Activated CD8-positive, alpha-beta memory T cell treated with anti-CD3 and anti-CD28 coated beads, Interleukin-2, amount 50 U/mL, for 48 hours (primary cell): ENCODE measurements at regions not wholly inside any gene's neighbourhood (a gene's known extent, or its start where the extent isn't known, plus 50 kb on each side); places are given as distances from the start of the nearest gene placed in this dataset.
A peak's percentile ranks its signal among the peaks of the same experiment; 100 is the strongest.

Source experiments
- DNase-seq: peaks from one replicate; pipeline ENCODE4 v3.0.0-alpha.2; 2020

- DNase-seq: no peak
Observed at GRCh38 chr1:83670909-83671565, 327.9 kb downstream of the TTLL7 start.

- DNase-seq: no peak
Observed at GRCh38 chr1:83641796-83642443, 357.0 kb downstream of the TTLL7 start.

- DNase-seq: no peak
Observed at GRCh38 chr1:83641206-83641658, 357.7 kb downstream of the TTLL7 start.

- DNase-seq: no peak
Observed at GRCh38 chr1:83639785-83640184, 359.1 kb downstream of the TTLL7 start.

- DNase-seq: no peak
Observed at GRCh38 chr1:83637586-83637985, 361.3 kb downstream of the TTLL7 start.

GRCh38 chr1:83637009-83637408 lies 361.9 kb downstream of the TTLL7 start:
- no peak for DNase-seq

GRCh38 chr1:83632906-83633305 lies 366.0 kb downstream of the TTLL7 start:
- DNase-seq: peak; percentile 53

- no peak for DNase-seq
Observed at GRCh38 chr1:83631851-83632250, 367.1 kb downstream of the TTLL7 start.

GRCh38 chr1:83627045-83627444 lies 371.9 kb downstream of the TTLL7 start:
- DNase-seq: no peak

- DNase-seq: no peak
Observed at GRCh38 chr1:83626603-83627002, 372.3 kb downstream of the TTLL7 start.

GRCh38 chr1:83625646-83626045 lies 373.3 kb downstream of the TTLL7 start:
- no peak for DNase-seq

GRCh38 chr1:83620016-83620415 lies 378.9 kb downstream of the TTLL7 start:
- no peak for DNase-seq

- DNase-seq: no peak
Observed at GRCh38 chr1:83619170-83619896, 379.6 kb downstream of the TTLL7 start.

GRCh38 chr1:83617883-83618282 lies 381.0 kb downstream of the TTLL7 start:
- no peak for DNase-seq

- DNase-seq: no peak
Observed at GRCh38 chr1:83615370-83615769, 383.6 kb downstream of the TTLL7 start.

GRCh38 chr1:83606416-83606955 lies 392.4 kb downstream of the TTLL7 start:
- no peak for DNase-seq

- DNase-seq: no peak
Observed at GRCh38 chr1:83596331-83596730, 402.6 kb downstream of the TTLL7 start.

- DNase-seq: no peak
Observed at GRCh38 chr1:83593073-83593472, 405.9 kb downstream of the TTLL7 start.

GRCh38 chr1:83588140-83588539 lies 410.8 kb downstream of the TTLL7 start:
- DNase-seq: no peak

- no peak for DNase-seq
Observed at GRCh38 chr1:83583351-83584014, 415.4 kb downstream of the TTLL7 start.

GRCh38 chr1:83581747-83582146 lies 417.2 kb downstream of the TTLL7 start:
- DNase-seq: no peak

- DNase-seq: no peak
Observed at GRCh38 chr1:83574791-83575190, 424.1 kb downstream of the TTLL7 start.

- DNase-seq: no peak
Observed at GRCh38 chr1:83573776-83574175, 425.2 kb downstream of the TTLL7 start.
